Stomach smooth muscle (tissue), 2 donors: ENCODE measurements at regions not wholly inside any gene's neighbourhood (a gene's known extent, or its start where the extent isn't known, plus 50 kb on each side); places are given as distances from the start of the nearest gene placed in this dataset.

Source experiments
- H3K27ac ChIP-seq: one replicate; pipeline ENCODE4 v1.7.0; 2013; ENCODE audit warnings: mild to moderate bottlenecking, low read length, inconsistent platforms
- H3K27me3 ChIP-seq, 2 donors: one replicate each; pipeline ENCODE4 v1.7.0; 2013; ENCODE audit warnings: low read length in 2 of 2; ENCODE audit not compliant: insufficient read depth in 2 of 2, control insufficient read depth in 1 of 2
- H3K36me3 ChIP-seq, 2 donors: one replicate each; pipeline ENCODE4 v1.7.0; 2013; ENCODE audit warnings: low read length in 2 of 2; ENCODE audit not compliant: control insufficient read depth in 2 of 2, insufficient read depth in 2 of 2
- H3K4me1 ChIP-seq: one replicate; pipeline ENCODE4 v1.7.0; 2013; ENCODE audit warnings: low read length; ENCODE audit not compliant: control insufficient read depth, insufficient read depth
- H3K4me3 ChIP-seq, 2 donors: one replicate each; pipeline ENCODE4 v1.7.0; 2013; ENCODE audit warnings: low read length in 2 of 2
- H3K9ac ChIP-seq, 2 donors: one replicate each; pipeline ENCODE4 v1.7.0; 2013; ENCODE audit warnings: low read length in 2 of 2, mild to moderate bottlenecking in 1 of 2
- H3K9me3 ChIP-seq, 2 donors: one replicate each; pipeline ENCODE4 v1.7.0; 2013; ENCODE audit warnings: low read length in 2 of 2; ENCODE audit not compliant: control insufficient read depth in 2 of 2
- donor health status: healthy.
- donor health status: Pancreatic carcinoma.

- Histone ChIP-seq H3K27ac (no peak overlapping the region), H3K9me3 (no peaks in the 10 kb centered on the region), H3K4me3 (no peak overlapping the region), H3K27me3 (no peaks in the 10 kb centered on the region), H3K4me1 (no peaks in the 10 kb centered on the region), H3K36me3 (no peaks in the 10 kb centered on the region), H3K9ac (no peak overlapping the region)
Measured at GRCh38 chr17:71157297-71157696, 963.5 kb upstream of the SOX9 start.

DNA sequence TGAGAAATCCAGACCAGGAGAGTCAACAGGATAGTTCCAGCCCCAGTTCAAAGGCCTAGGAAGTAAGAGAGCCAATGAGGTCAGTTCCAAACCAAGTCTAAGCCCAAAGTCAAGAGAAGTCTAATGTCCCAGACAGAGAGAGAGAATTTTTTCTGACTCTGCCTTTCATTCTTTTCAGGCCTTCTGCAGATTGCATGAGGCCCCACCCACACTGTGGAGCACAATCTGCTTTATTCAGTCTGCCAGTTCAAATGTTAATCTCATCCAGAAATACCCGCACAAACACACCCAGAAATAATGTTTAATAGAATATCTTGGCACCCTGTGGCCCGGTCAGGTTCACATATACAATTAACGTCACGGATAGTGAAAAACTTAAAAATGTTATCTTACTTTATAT is 962.4 kb upstream of the SOX9 start:
- H3K27ac ChIP-seq = no peak overlapping the region
- H3K9me3 ChIP-seq = no peaks in the 10 kb centered on the region

DNA sequence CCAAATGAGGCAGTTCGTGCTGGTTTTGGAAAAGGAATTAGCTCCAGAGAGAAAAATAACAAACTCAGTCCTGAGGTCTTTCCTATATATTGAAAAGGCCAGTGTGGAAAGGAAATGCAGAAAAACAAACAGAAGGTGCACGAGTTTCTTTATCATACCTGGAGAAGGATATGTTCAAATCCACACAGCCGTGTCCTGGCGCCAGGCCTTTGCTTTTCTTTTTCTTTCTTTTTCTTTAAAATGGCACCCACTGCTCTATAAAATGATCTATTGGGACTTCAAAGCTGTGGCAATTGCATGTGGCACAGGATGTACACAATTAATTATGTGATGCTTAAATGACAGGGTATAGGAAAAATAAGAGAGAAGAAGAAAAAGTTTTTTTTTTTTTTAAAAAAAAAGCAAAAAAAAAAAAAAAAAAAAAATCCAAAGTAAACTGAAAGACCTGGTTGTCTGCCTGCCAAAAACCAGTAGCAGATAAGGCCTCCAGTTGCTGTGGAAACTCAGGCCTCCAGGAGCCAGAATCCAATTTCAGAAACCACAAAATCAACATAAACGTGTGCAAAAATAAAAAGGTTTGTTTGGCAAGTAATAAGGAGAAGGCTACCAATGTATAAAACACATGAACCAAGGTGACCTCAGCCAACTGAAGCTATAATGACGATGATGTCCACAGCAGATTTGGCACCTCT is 957.6 kb upstream of the SOX9 start:
- Histone ChIP-seq H3K27me3 (no peaks in the 10 kb centered on the region), H3K27ac (no peak overlapping the region), H3K4me3 (no peak overlapping the region), H3K9me3 (no peaks in the 10 kb centered on the region), H3K9ac (no peak overlapping the region), H3K4me1 (no peaks in the 10 kb centered on the region), H3K36me3 (no peaks in the 10 kb centered on the region)

More for the DNA sequence above, 962.4 kb upstream of the SOX9 start:
- no peaks in the 10 kb centered on the region for H3K4me1 ChIP-seq
- H3K27me3 ChIP-seq = no peaks in the 10 kb centered on the region
- H3K9ac ChIP-seq = no peak overlapping the region
- H3K4me3 ChIP-seq = no peak overlapping the region
- H3K36me3 ChIP-seq = no peaks in the 10 kb centered on the region

- no peak overlapping the region for H3K27ac ChIP-seq
Measured at GRCh38 chr17:71163813-71164122, 957.1 kb upstream of the SOX9 start.

GRCh38 chr17:71164561-71164960 is 956.3 kb upstream of the SOX9 start:
- no peak overlapping the region for H3K27ac ChIP-seq
- no peaks in the 10 kb centered on the region for H3K36me3 ChIP-seq
- H3K4me3 ChIP-seq = no peak overlapping the region
- H3K9me3 ChIP-seq = no peaks in the 10 kb centered on the region
- H3K27me3 ChIP-seq = no peaks in the 10 kb centered on the region
- no peak overlapping the region for H3K9ac ChIP-seq
- no peaks in the 10 kb centered on the region for H3K4me1 ChIP-seq

More at GRCh38 chr17:71163813-71164122, 957.1 kb upstream of the SOX9 start:
- Histone ChIP-seq H3K36me3 (no peaks in the 10 kb centered on the region), H3K9me3 (no peaks in the 10 kb centered on the region), H3K9ac (no peak overlapping the region), H3K4me1 (no peaks in the 10 kb centered on the region), H3K4me3 (no peak overlapping the region), H3K27me3 (no peaks in the 10 kb centered on the region)

- Histone ChIP-seq H3K9me3 (no peaks in the 10 kb centered on the region), H3K36me3 (no peaks in the 10 kb centered on the region), H3K4me1 (no peaks in the 10 kb centered on the region), H3K9ac (no peak overlapping the region), H3K4me3 (no peak overlapping the region), H3K27ac (no peak overlapping the region), H3K27me3 (no peaks in the 10 kb centered on the region)
Measured at GRCh38 chr17:71166311-71166710, 954.5 kb upstream of the SOX9 start.

DNA sequence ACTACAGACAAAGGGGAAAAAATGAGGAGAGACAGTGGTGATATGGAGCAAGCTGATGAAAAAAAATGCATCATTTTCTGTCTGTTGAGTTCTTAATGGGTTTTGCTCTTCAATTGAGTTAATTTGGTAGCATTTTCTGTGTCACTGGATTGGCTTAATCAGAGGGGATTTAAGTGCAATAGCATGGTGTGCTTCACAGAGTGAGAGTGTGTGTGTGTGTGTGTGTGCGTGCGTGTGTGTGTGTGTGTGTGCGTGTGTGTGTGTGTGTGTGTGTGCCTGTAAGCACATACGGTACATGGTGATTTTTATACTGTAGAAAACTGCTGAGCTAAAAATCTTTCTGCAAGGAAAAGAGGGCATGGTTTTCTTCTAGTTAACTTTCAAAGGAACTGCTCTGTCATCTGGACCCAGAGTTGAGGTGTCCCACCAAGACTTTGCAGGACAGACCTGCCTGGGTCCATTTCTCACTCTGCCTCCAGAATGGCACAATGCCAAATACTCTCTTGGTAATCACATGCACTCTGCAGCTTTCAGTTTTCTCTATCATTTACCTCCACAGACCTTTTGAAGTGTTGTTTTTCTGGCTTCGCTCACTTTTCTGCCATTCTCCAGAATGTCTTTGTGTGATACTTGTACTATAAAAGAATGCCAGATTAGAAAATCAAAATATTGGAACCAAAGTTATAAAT is 952.6 kb upstream of the SOX9 start:
- Histone ChIP-seq H3K9ac (no peak overlapping the region), H3K27ac (no peak overlapping the region), H3K4me1 (no peaks in the 10 kb centered on the region), H3K36me3 (no peaks in the 10 kb centered on the region), H3K4me3 (no peak overlapping the region), H3K27me3 (no peaks in the 10 kb centered on the region), H3K9me3 (no peaks in the 10 kb centered on the region)

DNA sequence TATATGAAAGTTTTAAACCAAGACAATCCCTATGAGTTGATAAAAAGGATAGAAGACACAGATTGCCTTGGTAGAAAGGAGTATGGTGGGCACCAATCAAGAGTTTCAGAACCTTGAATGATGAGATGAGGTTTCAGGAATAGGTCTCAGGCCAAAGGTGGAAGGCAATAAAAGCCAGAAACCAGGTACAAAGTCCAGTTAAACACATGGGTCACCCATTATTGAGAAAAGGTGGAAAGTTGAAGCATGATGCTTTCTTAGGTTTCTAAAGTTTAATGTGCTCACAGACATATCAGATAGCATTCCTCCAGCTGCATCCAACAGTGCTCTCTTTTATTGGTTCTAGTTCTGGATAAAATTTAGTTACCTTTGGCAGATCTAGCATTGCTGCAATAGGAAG is 950.8 kb upstream of the SOX9 start:
- Histone ChIP-seq H3K4me3 (no peak overlapping the region), H3K36me3 (no peaks in the 10 kb centered on the region), H3K9me3 (no peaks in the 10 kb centered on the region), H3K27me3 (no peaks in the 10 kb centered on the region), H3K27ac (no peak overlapping the region), H3K4me1 (no peaks in the 10 kb centered on the region), H3K9ac (no peak overlapping the region)

- H3K9ac ChIP-seq = no peak overlapping the region
- no peaks in the 10 kb centered on the region for H3K9me3 ChIP-seq
- no peak overlapping the region for H3K27ac ChIP-seq
- H3K4me1 ChIP-seq = no peaks in the 10 kb centered on the region
- no peaks in the 10 kb centered on the region for H3K27me3 ChIP-seq
- no peaks in the 10 kb centered on the region for H3K36me3 ChIP-seq
- H3K4me3 ChIP-seq = no peak overlapping the region
Measured at GRCh38 chr17:71171270-71171669, 949.5 kb upstream of the SOX9 start.

DNA sequence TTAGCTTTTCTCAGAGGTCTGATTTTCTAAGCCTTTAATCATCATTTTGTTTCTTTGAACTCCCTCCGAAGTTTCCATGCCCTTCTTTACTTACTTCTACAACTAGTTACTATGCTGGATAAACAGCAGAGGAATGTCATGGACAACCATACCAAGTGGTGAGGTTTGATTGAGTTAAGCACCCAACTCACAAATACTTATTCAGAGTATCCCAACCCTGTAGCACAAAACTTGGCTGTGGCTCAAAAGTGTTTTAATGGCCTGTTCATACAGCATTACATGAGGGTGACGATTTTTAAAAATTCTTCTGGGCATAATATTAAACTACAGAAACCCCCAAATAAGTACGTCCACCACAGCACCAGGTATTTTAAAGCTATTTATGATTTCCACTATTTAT is 946.8 kb upstream of the SOX9 start:
- no peaks in the 10 kb centered on the region for H3K9me3 ChIP-seq
- H3K27me3 ChIP-seq = no peaks in the 10 kb centered on the region
- no peak overlapping the region for H3K27ac ChIP-seq
- H3K4me3 ChIP-seq = no peak overlapping the region
- H3K4me1 ChIP-seq = no peaks in the 10 kb centered on the region
- no peak overlapping the region for H3K9ac ChIP-seq
- no peaks in the 10 kb centered on the region for H3K36me3 ChIP-seq

DNA sequence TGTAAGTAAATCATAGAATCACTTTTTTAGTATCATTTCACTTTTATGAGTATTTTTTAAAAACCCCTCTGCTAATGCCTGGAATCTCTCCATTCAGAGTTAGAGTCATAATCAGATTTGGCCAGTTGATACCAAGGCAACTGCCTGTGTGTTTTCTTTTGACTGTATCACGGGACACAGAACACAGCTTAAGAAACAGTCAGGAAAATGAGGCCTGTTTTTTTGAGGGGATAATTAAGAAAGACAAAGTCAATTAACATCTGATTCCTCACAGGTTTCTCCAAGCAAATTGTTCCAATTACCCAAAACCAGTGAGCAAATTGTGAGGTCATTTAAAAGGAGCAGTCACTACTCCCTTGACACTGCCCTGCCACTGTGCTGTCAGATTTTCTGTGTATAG is 944.5 kb upstream of the SOX9 start:
- Histone ChIP-seq H3K4me3 (no peak overlapping the region), H3K9ac (no peak overlapping the region), H3K4me1 (no peaks in the 10 kb centered on the region), H3K27me3 (no peaks in the 10 kb centered on the region), H3K36me3 (no peaks in the 10 kb centered on the region), H3K27ac (no peak overlapping the region), H3K9me3 (no peaks in the 10 kb centered on the region)
